HCT116 (cell line): ENCODE measurements at regions not wholly inside any gene's neighbourhood (a gene's known extent, or its start where the extent isn't known, plus 50 kb on each side); places are given as distances from the start of the nearest gene placed in this dataset.
"Not testable (repeated sequence)": the region's sequence is repeated elsewhere in the genome, so short reads cannot be mapped to it uniquely, and the experiment has no call there.

ENCODE experiments used
- ATAC-seq: fragments of 200-7000 bp; cut with Tn5 transposase; 2 replicates; pipeline ENCODE4 v1.9.1; 2020; ENCODE audit warnings: mild to moderate bottlenecking, moderate library complexity
- BruUV-seq: library from RNA; stranded (reverse); fragments of 400-500 nt; replicated peaks from 2 replicates; lab custom pipeline; 2021; lab: Mats Ljungman, UMichigan
- CTCF ChIA-PET: fragments of 300-600 bp; sonication (Branson Sonifier 250); formaldehyde crosslinking; loops from one replicate; lab custom pipeline; 2021; ENCODE audit warnings: antibody characterized with exemption; lab: Charles Lee
- POLR2A ChIA-PET: fragments of 300-600, 350-600 bp; sonication (Branson Sonifier 250); formaldehyde crosslinking; loops from one replicate; lab custom pipeline; 2021; ENCODE audit warnings: antibody characterized with exemption; lab: Charles Lee
- RAD21 ChIA-PET, 2 experiments: fragments of 300-600 bp; sonication (Branson Sonifier 250); formaldehyde crosslinking; loops; one replicate each; lab custom pipeline; 2023; ENCODE audit warnings: low total read pairs in 2 of 2; ENCODE audit not compliant: uncharacterized antibody in 2 of 2, unreplicated experiment in 2 of 2, low non-redundant PET in 1 of 2; lab: Charles Lee
- DNase-seq: peaks from one replicate; pipeline ENCODE4 v3.0.0-alpha.2; 2010; ENCODE audit warnings: low read depth, low spot score
- H2AFZ ChIP-seq: fragments of 200-600 bp; shearing (Covaris generic), sonication (generic); 2 replicates; pipeline ENCODE4 v1.6.1; 2017; ENCODE audit warnings: low read depth, mixed run types, mixed read lengths, antibody characterized with exemption, low read length; ENCODE audit not compliant: poor library complexity, severe bottlenecking
- H3K27ac ChIP-seq: 2 replicates; pipeline ENCODE4 v1.5.1; 2012; ENCODE audit warnings: low read depth, low read length
- H3K27me3 ChIP-seq: fragments of 200-600 bp; sonication (generic); 2 replicates; pipeline ENCODE4 v1.6.1; 2016; ENCODE audit warnings: mixed run types, low read length, mixed read lengths; ENCODE audit not compliant: insufficient read depth
- H3K36me3 ChIP-seq, 2 experiments: fragments of 200-500 bp in 1 of 2; fragments of 200-600 bp in 1 of 2; sonication (Bioruptor generic) in 1 of 2; sonication (generic) in 1 of 2; 2 replicates each; pipeline versions ENCODE4 v1.5.1 to v1.6.1; 2014 to 2016; ENCODE audit warnings: low read length in 2 of 2, inconsistent platforms in 1 of 2, mixed read lengths in 1 of 2, mixed run types in 1 of 2; ENCODE audit not compliant: insufficient read depth in 2 of 2, control insufficient read depth in 1 of 2
- H3K4me1 ChIP-seq, 2 experiments: fragments of 200-600 bp in 1 of 2; sonication (generic) in 1 of 2; 2 replicates each; pipeline versions ENCODE4 v1.5.1 to v1.6.1; 2012 to 2017; ENCODE audit warnings: low read length in 2 of 2, inconsistent platforms in 1 of 2, mild to moderate bottlenecking in 1 of 2, mixed read lengths in 1 of 2, mixed run types in 1 of 2, moderate library complexity in 1 of 2; ENCODE audit not compliant: insufficient read depth in 2 of 2, control insufficient read depth in 1 of 2
- H3K4me2 ChIP-seq: fragments of 200-600 bp; sonication (generic); 2 replicates; pipeline ENCODE4 v1.6.1; 2017; ENCODE audit warnings: mixed run types, low read length, mixed read lengths
- H3K4me3 ChIP-seq, 2 experiments: fragments of 200-600 bp in 1 of 2; sonication (generic) in 1 of 2; replicated peaks in 1 of 2; 2 replicates each; pipeline ENCODE4 v1.5.1; 2011 to 2016; ENCODE audit warnings: low read length in 2 of 2, control low read depth in 1 of 2, low read depth in 1 of 2, mild to moderate bottlenecking in 1 of 2, mixed read lengths in 1 of 2, mixed run types in 1 of 2
- H3K79me2 ChIP-seq: fragments of 200-600 bp; sonication (generic); 2 replicates; pipeline ENCODE4 v1.6.1; 2017; ENCODE audit warnings: mild to moderate bottlenecking, mixed run types, low read length, moderate library complexity, mixed read lengths; ENCODE audit not compliant: insufficient read depth
- H3K9ac ChIP-seq: fragments of 200-600 bp; sonication (generic); 2 replicates; pipeline ENCODE4 v1.6.1; 2016; ENCODE audit warnings: low read length, mixed read lengths
- H3K9me2 ChIP-seq: fragments of 200-600 bp; sonication (generic), shearing (Covaris generic); 2 replicates; pipeline ENCODE4 v1.6.1; 2017; ENCODE audit warnings: mixed run types, mild to moderate bottlenecking, moderate library complexity; ENCODE audit not compliant: insufficient read depth
- H3K9me3 ChIP-seq, 2 experiments: fragments of 200-500 bp in 1 of 2; fragments of 200-600 bp in 1 of 2; sonication (Bioruptor generic) in 1 of 2; sonication (generic) in 1 of 2; 2 replicates each; pipeline ENCODE4 v1.6.1; 2014 to 2017; ENCODE audit warnings: low read length in 2 of 2, mixed read lengths in 2 of 2, inconsistent platforms in 1 of 2, low read depth in 1 of 2, mild to moderate bottlenecking in 1 of 2, mixed run types in 1 of 2, moderate library complexity in 1 of 2; ENCODE audit not compliant: control insufficient read depth in 1 of 2, insufficient read depth in 1 of 2
- H4K20me1 ChIP-seq: fragments of 200-600 bp; sonication (generic), shearing (Covaris generic); 2 replicates; pipeline ENCODE4 v1.6.1; 2017; ENCODE audit warnings: mixed run types, mild to moderate bottlenecking, moderate library complexity; ENCODE audit not compliant: insufficient read depth
- CBX3 ChIP-seq: IDR thresholded peaks from 2 replicates; pipeline ENCODE4 v1.6.1; 2012; ENCODE audit warnings: low read depth
- EZH2 ChIP-seq: fragments of 200-600 bp; sonication (generic); IDR thresholded peaks from 2 replicates; pipeline ENCODE4 v1.6.1; 2017; ENCODE audit warnings: antibody characterized with exemption, mixed run types
- SIN3A ChIP-seq: IDR thresholded peaks from 2 replicates; pipeline ENCODE4 v1.6.1; 2012; ENCODE audit warnings: low read depth
- YY1 ChIP-seq: IDR thresholded peaks from 2 replicates; pipeline ENCODE4 v1.6.1; 2011; ENCODE audit warnings: low read length, low read depth, moderate library complexity, mild to moderate bottlenecking; ENCODE audit not compliant: insufficient replicate concordance; ENCODE audit errors: extremely low read depth
- intact Hi-C: fragments of 100-400 bp; cut with micrococcal nuclease; formaldehyde crosslinking; loops from 2 replicates; pipeline ENCODE4 v1.10.0; 2022
- TF ChIP-seq, protein P1 (sequence below): IDR thresholded peaks from 2 replicates; pipeline ENCODE4 v1.6.1; 2011; ENCODE audit warnings: mild to moderate bottlenecking, low read length, moderate library complexity; ENCODE audit not compliant: insufficient replicate concordance; ENCODE audit errors: extremely low read depth
- TF ChIP-seq, protein P2 (sequence below), 3 experiments: fragments of 200-600 bp in 1 of 3; sonication (generic) in 1 of 3; IDR thresholded peaks in 2 of 3; conservative IDR thresholded peaks in 1 of 3; 2 replicates each; pipeline ENCODE4 v1.5.1; 2012 to 2017; ENCODE audit warnings: low read depth in 2 of 3, low read length in 2 of 3, antibody characterized with exemption in 1 of 3, borderline replicate concordance in 1 of 3, control low read depth in 1 of 3, mild to moderate bottlenecking in 1 of 3, mixed read lengths in 1 of 3, mixed run types in 1 of 3, moderate library complexity in 1 of 3; ENCODE audit not compliant: insufficient read depth in 1 of 3

DNA sequence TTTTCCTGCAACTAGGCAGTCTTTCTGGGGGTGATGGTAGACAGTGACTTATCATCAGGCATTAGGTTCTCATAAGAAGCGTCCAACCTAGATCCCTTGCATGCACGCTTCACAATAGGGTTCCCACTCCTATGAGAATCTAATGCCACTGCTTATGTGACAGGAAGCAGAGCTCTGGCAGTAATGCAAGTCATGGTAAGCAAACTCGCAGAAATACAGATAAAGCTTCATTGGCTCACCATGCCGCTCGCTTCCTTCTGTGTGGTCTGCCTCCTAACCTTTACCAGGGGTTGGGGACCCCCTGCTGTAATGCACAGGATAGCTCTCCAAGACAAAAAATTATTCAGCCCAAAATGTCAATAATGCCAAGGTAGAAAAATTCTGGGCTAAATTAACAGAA is 864.2 kb downstream of the TRHDE start (continued):
- TF ChIP-seq, protein P1, sequence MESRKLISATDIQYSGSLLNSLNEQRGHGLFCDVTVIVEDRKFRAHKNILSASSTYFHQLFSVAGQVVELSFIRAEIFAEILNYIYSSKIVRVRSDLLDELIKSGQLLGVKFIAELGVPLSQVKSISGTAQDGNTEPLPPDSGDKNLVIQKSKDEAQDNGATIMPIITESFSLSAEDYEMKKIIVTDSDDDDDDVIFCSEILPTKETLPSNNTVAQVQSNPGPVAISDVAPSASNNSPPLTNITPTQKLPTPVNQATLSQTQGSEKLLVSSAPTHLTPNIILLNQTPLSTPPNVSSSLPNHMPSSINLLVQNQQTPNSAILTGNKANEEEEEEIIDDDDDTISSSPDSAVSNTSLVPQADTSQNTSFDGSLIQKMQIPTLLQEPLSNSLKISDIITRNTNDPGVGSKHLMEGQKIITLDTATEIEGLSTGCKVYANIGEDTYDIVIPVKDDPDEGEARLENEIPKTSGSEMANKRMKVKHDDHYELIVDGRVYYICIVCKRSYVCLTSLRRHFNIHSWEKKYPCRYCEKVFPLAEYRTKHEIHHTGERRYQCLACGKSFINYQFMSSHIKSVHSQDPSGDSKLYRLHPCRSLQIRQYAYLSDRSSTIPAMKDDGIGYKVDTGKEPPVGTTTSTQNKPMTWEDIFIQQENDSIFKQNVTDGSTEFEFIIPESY: no peak
- TF ChIP-seq SIN3A: no peak
- TF ChIP-seq YY1: no peak
- TF ChIP-seq, protein P2, sequence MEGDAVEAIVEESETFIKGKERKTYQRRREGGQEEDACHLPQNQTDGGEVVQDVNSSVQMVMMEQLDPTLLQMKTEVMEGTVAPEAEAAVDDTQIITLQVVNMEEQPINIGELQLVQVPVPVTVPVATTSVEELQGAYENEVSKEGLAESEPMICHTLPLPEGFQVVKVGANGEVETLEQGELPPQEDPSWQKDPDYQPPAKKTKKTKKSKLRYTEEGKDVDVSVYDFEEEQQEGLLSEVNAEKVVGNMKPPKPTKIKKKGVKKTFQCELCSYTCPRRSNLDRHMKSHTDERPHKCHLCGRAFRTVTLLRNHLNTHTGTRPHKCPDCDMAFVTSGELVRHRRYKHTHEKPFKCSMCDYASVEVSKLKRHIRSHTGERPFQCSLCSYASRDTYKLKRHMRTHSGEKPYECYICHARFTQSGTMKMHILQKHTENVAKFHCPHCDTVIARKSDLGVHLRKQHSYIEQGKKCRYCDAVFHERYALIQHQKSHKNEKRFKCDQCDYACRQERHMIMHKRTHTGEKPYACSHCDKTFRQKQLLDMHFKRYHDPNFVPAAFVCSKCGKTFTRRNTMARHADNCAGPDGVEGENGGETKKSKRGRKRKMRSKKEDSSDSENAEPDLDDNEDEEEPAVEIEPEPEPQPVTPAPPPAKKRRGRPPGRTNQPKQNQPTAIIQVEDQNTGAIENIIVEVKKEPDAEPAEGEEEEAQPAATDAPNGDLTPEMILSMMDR (IDR thresholded peaks at IDR 0.05 in 2 of 3, conservative IDR thresholded peaks at IDR 0.05 in 1 of 3; ENCODE audit: borderline replicate concordance in 1 of 3, insufficient read depth in 1 of 3, low read depth in 2 of 3, low read length in 2 of 3): no peak
- TF ChIP-seq CBX3: no peak
- no peak for TF ChIP-seq EZH2
- TF ChIP-seq, all 23 proteins: peak for 0

DNA sequence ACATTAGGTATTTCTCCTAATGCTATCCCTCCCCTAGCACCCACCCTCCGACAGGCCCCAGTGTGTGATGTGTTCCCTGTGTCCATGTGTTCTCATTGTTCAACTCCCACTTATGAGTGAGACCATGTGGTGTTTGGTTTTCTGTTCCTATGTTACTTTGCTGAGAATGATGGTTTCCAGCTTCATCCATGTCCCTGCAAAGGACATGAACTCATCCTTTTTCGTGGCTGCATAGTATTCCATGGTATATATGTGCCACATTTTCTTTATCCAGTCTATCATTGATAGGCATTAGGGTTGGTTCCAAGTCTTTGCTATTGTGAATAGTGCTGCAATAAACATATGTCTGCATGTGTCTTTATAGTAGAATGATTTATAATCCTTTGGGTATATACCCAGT is 867.5 kb downstream of the TRHDE start:
- DNase-seq, POLR2A ChIA-PET, H3K9me3 ChIP-seq, H4K20me1 ChIP-seq, H3K36me3 ChIP-seq, H3K4me2 ChIP-seq, CTCF ChIA-PET, BruUV-seq, H3K9ac ChIP-seq, H3K27ac ChIP-seq, H2AFZ ChIP-seq, H3K4me3 ChIP-seq, H3K27me3 ChIP-seq, ATAC-seq, H3K79me2 ChIP-seq, H3K4me1 ChIP-seq, H3K9me2 ChIP-seq, intact Hi-C loops, RAD21 ChIA-PET: not testable (repeated sequence)
